ENCODE measurements at regions not wholly inside any gene's neighbourhood (a gene's known extent, or its start where the extent isn't known, plus 50 kb on each side); places are given as distances from the start of the nearest gene placed in this dataset.
A peak's percentile ranks its signal among the peaks of the same experiment; 100 is the strongest.

DNA sequence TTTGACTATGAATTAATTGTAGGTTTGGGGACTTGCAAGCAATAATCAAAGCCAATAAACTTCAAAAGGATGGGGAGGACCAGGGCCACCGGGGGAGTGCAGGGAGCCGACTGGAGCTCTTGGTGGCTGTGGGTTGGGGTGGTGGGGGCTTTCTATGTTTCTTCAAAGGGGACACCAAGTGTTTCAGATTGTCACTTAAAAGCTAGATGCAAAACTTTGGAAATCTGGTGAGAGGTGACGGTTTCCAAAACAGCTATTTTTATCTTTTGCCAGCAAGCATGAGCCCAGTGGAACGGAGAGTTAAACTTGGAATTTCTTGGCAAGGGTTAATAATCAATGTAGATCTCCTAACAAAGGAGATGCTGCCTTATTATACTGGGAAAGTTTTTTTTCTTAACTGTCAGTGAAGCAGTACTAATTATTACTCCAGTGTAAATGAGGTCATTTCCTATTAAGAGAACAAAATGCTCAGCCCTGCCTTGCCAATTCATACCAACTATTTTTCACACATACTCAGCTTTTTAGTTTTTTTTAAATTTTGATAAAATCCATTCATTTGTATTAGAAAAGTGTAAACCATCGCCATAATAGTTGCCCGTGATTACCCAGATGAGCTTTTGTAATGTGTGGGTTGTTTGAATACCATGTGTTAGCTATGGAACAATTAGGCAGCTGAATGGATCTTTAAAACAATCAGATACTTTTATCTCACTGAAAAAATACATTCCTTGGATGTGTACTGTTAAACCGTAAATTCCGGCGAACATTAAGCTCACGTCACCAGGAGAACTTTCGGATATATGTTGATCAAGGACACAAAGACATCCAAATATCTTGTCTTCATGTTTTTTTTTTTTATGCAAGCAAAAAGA lies 95.9 kb upstream of the ZNF536 start:
- Histone ChIP-seq H2BK5ac (ENCODE audit: low read depth, low read length) (no peak overlapping the region), H4K8ac (ENCODE audit: extremely low read depth, insufficient read depth, low read length) (no peak overlapping the region), H3K4me1 (replicated peaks in 1 of 4; ENCODE audit: control insufficient read depth in 3 of 4, insufficient read depth in 4 of 4, low read length in 3 of 4) (peaks cover 0 to 17% (median 5%) of the 10 kb centered on the region in 4 experiments; a peak in 6 of 7 replicates), H3K36me3 (ENCODE audit: control insufficient read depth in 2 of 4, insufficient read depth in 4 of 4, low read length in 3 of 4) (no peaks in the 10 kb centered on the region), H3K79me2 (ENCODE audit: control insufficient read depth in 1 of 2, insufficient read depth in 2 of 2, low read length in 2 of 2) (no peaks in the 10 kb centered on the region), H3K18ac (ENCODE audit: extremely low read depth, low read length) (no peak overlapping the region), H3K4me3 (ENCODE audit: extremely low read depth in 1 of 4, insufficient read depth in 2 of 4, low read depth in 3 of 4, low read length in 4 of 4) (no peak overlapping the region), H2AFZ (ENCODE audit: low read length) (no peak overlapping the region), H3K9me3 (ENCODE audit: insufficient read depth in 2 of 2, low read depth in 1 of 2, low read length in 1 of 2) (peaks cover 10 to 11% of the 10 kb centered on the region in 2 experiments), H4K91ac (replicated peaks; ENCODE audit: insufficient read length, low read length) (no peak overlapping the region), H3K56ac (replicated peaks; ENCODE audit: insufficient read length, low read depth, low read length) (no peak overlapping the region), H4K5ac (ENCODE audit: insufficient read length, low read depth, low read length) (no peak overlapping the region), H2BK20ac (ENCODE audit: low read length) (no peak overlapping the region), H3K4ac (replicated peaks; ENCODE audit: insufficient read length, low read depth, low read length) (no peak overlapping the region), H3K27me3 (replicated peaks in 1 of 4; ENCODE audit: control insufficient read depth in 3 of 4, extremely low read depth in 1 of 4, insufficient read depth in 3 of 4, low read length in 3 of 4) (no peaks in the 10 kb centered on the region; a peak in 1 of 7 replicates), H2BK12ac (ENCODE audit: low read depth, low read length) (no peak overlapping the region), H3K14ac (ENCODE audit: insufficient read length) (no peak overlapping the region), H3K27ac (ENCODE audit: low read depth, low read length) (no peak overlapping the region), H3K79me1 (ENCODE audit: low read depth, low read length) (no peaks in the 10 kb centered on the region), H2BK120ac (replicated peaks; ENCODE audit: low read depth, low read length) (no peak overlapping the region), H3K9ac (replicated peaks in 1 of 4; ENCODE audit: extremely low read depth in 1 of 4, low read depth in 3 of 4, low read length in 3 of 4) (no peak overlapping the region), H2BK15ac (ENCODE audit: low read length) (no peak overlapping the region), H3K23me2 (ENCODE audit: low read depth, low read length) (no peaks in the 10 kb centered on the region), H3K4me2 (ENCODE audit: insufficient read depth in 1 of 2, low read depth in 2 of 2, low read length in 2 of 2) (no peak overlapping the region), H2AK5ac (ENCODE audit: low read depth, low read length) (no peak overlapping the region), H4K20me1 (replicated peaks in 1 of 2; ENCODE audit: control insufficient read depth in 1 of 2, insufficient read depth in 2 of 2, low read length in 2 of 2) (no peaks in the 10 kb centered on the region), H3K23ac (ENCODE audit: insufficient read length) (no peak overlapping the region)
- ChIA-PET POLR2A (ENCODE audit: partially characterized antibody) (interaction anchor here (0.7 kb wide), 1 partner anchor 32 kb away, joined by 3 read pairs; no protein-coding TSS in a partner anchor), CTCF (ENCODE audit: partially characterized antibody) (interaction anchor here (0.6 to 1.3 kb wide), 3 partner anchors 17 to 496 kb away, joined by 3 read pairs; no protein-coding TSS in a partner anchor)
- FAIRE-seq (peak; percentile 66), DNase-seq (ENCODE audit: low read depth in 1 of 2, low spot score in 2 of 2) (no peak)
- 79% methylated on average over 11 of the region's 11 CpGs; no CpG with 5 or more reads in 1 of the 2 experiments for WGBS, 2 experiments (ENCODE audit: extremely low coverage in 1 of 2, insufficient coverage in 1 of 2, insufficient read length in 1 of 2, insufficient replicate concordance in 2 of 2, low coverage in 1 of 2, low lambda C conversion rate in 2 of 2, missing lambda C conversion rate in 1 of 2)
- no peak for TF ChIP-seq SIRT6 (IDR thresholded peaks at IDR 0.05; ENCODE audit: low read length)
- TF ChIP-seq SAP30 (IDR thresholded peaks at IDR 0.05; ENCODE audit: insufficient read depth, insufficient replicate concordance, low read length) = no peak
- TF ChIP-seq RAD21 (IDR thresholded peaks at IDR 0.05 in 1 of 2, conservative IDR thresholded peaks at IDR 0.05 in 1 of 2; ENCODE audit: low read depth in 2 of 2, low read length in 2 of 2) = no peak
- no peak for TF ChIP-seq TBP (IDR thresholded peaks at IDR 0.05; ENCODE audit: low read depth, low read length)
- TF ChIP-seq BRCA1 (IDR thresholded peaks at IDR 0.05; ENCODE audit: low read depth, low read length) = no peak
- TF ChIP-seq, protein P1, sequence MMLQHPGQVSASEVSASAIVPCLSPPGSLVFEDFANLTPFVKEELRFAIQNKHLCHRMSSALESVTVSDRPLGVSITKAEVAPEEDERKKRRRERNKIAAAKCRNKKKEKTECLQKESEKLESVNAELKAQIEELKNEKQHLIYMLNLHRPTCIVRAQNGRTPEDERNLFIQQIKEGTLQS (IDR thresholded peaks at IDR 0.05; ENCODE audit: insufficient read depth, low read depth, low read length) = no peak
- TF ChIP-seq TAF7 (optimal IDR thresholded peaks at IDR 0.05; ENCODE audit: borderline replicate concordance, low read depth, low read length) = no peak
- TF ChIP-seq CREB1 (IDR thresholded peaks at IDR 0.05) = no peak
- no peak for TF ChIP-seq EZH2 (IDR thresholded peaks at IDR 0.05; ENCODE audit: low read depth, low read length, severe bottlenecking)
- no peak for TF ChIP-seq CHD1 (IDR thresholded peaks at IDR 0.05; ENCODE audit: low read depth, low read length)

Data from H1 (cell line).